ENCODE measurements at regions not wholly inside any gene's neighbourhood (a gene's known extent, or its start where the extent isn't known, plus 50 kb on each side); places are given as distances from the start of the nearest gene placed in this dataset.

- no peak for DNase-seq (ENCODE audit: low read depth in 2 of 2)
Observed at GRCh38 chr1:224846119-224846907, 83.2 kb upstream of the DNAH14 start.

DNA sequence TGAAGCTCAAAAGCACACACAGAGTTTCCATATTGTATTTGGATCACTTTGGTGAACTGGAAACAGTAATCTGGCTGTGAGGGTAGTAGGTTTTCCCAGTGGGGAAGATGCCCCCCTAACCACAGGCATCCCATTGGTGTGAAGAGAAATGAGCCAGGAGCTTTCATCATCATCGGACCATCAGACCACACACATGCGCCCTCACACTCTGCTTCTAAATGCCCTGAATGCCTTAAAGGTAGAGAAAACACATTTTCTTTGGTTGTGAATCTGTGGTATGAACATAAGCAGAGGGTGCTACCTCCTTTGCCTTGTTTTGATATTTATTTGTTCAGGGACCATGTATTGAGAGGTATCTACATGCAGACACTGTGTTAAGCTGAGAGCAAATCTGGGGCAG is 79.0 kb upstream of the DNAH14 start:
- DNase-seq (ENCODE audit: low read depth in 2 of 2): no peak

DNA sequence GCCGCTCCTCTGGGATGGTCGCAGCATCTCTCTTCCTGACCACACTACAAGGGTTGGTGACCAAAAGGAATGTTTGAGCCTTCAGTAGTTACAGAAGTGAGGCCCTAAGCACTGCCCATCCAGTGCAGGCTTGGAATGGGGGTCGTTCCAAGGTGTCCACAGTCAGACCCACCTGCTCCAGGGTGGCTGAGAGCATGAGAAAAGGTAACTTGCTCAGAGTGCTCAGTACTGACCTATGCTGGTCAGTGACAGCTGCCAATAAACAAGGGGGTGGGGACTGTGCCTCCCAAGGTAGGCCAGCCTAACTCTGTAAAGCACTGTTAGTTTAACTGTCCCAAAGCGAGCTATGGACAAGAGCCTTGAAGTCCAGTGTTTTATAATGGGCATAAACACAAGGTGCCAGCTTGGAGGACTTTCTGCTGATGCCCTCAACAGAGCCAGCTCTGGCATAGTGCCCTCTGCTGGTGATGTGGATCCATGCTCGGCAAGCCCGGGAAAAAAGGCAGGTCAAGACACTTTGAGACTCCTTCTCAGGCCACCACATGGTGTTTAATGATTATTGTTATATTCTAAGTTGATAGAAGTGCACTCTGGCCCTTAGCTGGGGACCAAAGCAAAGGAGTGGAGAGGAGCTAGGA is 78.1 kb upstream of the DNAH14 start:
- peak in 1 of 2 donors; percentile 15 for DNase-seq (ENCODE audit: low read depth in 2 of 2)

GRCh38 chr1:224851848-224852261 is 77.6 kb upstream of the DNAH14 start:
- DNase-seq (ENCODE audit: low read depth in 2 of 2): no peak

DNA sequence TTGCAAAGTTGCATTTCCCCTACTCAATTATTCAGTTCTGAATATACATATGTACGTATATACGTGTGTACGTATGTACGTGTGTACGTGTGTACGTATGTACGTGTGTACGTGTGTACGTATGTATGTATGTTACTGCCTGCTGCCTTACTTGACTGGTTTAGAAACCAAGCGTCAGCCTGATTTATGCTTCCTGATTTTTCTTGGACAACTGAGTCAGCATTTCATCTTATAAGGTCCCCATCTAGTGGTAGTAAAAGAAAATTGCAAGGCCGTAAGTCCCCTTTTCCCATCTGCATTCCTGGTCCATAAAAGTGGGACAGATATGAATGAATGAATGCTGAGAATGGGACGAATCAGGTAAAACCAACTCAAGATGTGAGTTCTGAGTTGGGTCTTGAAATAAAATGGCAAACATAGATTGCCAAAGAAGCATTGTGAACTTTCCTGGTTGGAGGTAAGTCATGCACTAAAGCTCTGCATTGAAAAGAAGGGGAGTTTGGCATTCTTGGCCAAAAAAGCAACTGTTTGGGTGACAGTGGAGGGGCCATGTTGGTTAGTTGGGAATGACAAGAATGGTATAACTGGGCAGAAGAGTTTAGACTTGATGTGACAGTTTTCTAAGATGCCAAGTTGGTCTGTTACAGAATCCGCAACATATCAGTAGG is 76.4 kb upstream of the DNAH14 start:
- no peak for DNase-seq (ENCODE audit: low read depth in 2 of 2)

GRCh38 chr1:224856973-224857372 is 72.5 kb upstream of the DNAH14 start:
- no peak for DNase-seq (ENCODE audit: low read depth in 2 of 2)

DNA sequence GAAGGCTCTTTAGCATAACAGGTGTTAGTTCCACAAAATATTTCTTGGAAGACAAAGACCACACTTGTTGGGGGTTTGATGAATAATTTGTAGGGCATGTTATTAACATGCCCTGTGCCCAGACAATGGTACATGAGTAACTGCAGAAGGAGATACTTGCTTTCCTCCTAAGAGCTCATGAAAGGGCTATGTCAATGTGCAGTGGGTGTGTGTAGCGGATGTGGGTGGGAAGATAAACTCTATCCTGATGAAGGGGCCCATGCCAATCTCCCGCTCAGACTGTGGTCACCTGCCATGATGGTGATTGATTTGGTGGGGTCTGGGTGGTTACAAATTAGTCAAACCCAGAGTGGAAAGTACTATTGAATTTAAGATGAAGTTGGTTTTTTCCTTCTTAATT is 69.8 kb upstream of the DNAH14 start:
- DNase-seq (ENCODE audit: low read depth in 2 of 2): no peak

DNA sequence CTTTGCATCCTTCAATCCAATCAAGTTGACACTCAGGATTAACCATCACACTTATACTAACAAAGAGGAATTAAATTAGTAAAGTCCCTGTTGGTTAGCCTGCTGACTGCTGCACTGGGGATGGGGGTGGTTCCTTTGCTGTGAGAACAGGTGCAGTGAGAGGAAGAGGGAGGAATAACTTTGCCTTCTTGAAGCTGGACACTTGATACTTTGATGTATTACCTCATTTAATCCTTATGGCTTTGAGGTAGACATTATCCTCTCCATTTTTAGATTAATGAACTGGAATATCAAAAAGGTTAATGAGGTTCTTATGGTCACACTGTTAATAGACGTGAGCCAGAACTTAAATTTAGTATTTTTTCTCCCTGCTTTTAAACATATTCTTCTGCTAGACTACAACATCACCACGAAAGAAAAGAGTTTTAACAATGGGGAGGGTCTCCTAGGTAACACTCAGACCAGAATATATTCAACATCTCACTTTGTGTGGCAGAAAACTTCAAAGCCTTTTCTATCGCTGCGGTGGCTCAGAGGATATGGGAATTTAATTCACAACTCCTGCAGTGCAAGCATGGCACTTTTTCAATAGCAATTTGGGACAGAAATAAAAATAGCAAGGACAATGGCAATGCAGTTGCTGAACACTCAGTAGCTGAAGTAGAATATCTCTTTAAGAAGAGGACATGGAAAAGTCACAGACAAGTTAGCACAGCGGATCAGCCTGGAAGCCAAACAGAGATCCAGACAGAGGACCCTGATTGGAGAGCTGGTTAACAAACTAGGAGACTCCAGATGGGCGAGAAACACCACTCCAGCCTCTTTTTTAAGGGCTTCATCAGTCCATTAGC is 68.8 kb upstream of the DNAH14 start:
- no peak for DNase-seq (ENCODE audit: low read depth in 2 of 2)

- DNase-seq (ENCODE audit: low read depth in 2 of 2): no peak
Observed at GRCh38 chr1:224861339-224861716, 68.1 kb upstream of the DNAH14 start.

DNA sequence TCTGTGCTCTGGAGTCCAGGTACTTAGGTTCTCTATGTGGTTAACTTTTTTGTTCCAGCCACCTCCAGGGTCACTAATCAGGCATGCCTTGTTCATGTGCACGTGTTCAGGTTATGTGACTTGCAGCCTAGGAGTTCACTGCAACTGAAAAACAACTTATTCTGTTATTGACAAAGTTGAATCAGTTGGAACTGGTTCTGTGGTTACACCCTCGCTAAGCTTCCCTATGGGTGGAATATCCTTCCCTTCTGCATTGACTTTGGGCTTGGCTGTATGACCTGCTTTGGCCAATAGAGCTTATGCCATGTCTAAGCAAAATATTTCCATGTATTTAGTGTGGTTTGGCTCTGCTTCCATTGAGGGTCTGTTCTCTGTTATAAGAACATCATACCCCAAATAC is 66.0 kb upstream of the DNAH14 start:
- DNase-seq (ENCODE audit: low read depth in 2 of 2): no peak

- no peak for DNase-seq (ENCODE audit: low read depth in 2 of 2)
Observed at GRCh38 chr1:224864006-224864405, 65.5 kb upstream of the DNAH14 start.

DNA sequence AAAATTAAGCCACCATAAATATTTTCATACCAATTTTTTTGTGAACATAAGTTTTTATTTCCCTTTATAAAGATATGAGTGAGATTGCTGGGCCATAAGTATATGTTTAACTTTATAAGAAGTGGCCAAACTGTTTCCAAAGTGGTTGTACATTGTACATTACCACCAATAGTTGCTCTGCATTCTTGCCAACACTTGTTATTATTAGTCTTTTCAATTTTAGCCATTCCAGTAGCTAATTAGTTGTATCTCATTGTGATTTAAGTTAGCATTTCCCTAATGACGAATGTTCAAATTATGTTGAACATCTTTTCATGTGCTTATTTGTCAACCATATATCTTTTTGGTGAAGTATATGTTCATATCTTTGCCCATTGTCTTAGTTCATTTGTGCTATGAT is 64.0 kb upstream of the DNAH14 start:
- DNase-seq (ENCODE audit: low read depth in 2 of 2): no peak

DNA sequence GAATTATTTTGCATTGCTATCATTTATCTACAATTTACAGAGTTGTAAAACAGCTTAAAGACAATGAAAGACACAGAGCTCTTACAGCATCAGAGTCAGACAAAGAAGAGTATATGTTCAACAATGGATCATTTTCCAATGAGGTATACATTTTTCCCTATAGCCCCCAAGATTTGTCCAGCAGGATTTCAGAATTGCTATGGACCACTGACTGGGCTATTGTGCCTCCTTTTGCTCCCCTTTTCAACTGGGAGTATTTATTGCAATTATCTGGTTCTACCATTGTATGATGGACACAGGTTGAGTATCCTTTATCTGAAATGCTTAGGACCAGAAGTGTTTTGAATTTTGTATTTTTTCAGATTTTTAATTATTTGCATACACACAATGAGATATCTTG is 62.5 kb upstream of the DNAH14 start:
- DNase-seq (ENCODE audit: low read depth in 2 of 2): no peak

DNA sequence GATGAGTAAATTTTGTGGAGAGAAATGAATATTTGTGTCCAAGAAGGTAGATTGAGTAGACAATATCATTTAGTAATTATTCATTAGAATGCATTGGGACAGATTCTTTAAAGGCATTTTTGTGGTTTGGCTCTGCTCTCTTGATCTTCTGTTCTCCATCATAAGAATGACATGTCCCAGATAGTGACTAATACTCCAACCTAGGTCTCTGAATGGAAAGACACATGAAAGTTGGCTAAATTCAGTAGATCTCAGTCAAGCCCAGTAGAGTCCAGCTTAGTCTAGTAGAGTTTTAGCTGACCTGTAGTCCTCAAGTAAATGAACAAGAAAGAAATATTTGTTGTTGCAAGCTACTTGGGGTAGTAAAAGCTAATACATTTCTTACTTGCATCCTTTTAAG is 61.8 kb upstream of the DNAH14 start:
- DNase-seq (ENCODE audit: low read depth in 2 of 2): no peak

GRCh38 chr1:224872832-224873433 is 56.5 kb upstream of the DNAH14 start:
- no peak for DNase-seq (ENCODE audit: low read depth in 2 of 2)

DNA sequence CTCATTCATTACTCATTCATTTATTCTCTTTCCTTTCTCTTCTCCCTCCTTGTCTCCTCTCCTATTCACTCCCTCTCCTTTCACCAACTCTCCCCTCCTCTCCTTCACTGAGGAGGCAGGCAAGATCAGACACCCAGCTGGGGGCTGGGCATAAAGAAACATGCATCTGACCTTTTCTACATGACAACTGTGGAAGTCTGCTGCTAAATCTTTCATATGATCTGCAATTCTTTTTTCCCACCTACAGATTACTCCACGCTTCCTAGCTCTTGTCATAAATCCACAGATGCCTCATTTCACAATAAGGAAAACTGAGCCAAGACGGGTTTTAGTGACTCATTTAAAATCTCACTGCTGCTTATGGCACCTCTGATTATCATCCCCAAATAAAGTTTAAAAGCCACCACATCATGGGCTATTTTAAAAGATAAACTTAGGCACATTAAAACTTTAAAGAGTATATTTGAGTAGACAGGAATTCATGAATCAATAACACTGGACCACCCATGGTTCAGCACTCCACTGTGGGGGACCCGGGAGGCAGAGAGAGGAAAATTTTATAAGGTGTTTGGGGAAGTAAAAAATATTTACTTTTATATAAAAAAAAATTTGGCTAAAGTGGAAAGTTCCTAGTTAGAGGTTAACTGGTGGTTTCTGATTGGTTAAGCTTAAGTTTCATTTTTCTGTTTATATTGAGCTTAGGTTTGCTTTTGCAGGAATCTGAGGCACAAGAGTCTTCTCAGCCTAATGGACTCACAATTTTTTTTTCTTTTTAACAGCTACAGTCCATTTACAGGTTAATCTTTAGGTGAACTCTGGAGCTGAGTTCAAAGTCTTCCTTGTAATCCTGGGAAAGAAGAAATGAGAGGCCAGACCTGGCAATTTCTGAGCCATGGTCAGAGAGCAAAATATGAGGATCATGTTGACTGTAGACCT is 55.8 kb upstream of the DNAH14 start:
- DNase-seq (ENCODE audit: low read depth in 2 of 2): no peak

- DNase-seq (ENCODE audit: low read depth in 2 of 2): no peak
Observed at GRCh38 chr1:224874775-224875174, 54.7 kb upstream of the DNAH14 start.

DNA sequence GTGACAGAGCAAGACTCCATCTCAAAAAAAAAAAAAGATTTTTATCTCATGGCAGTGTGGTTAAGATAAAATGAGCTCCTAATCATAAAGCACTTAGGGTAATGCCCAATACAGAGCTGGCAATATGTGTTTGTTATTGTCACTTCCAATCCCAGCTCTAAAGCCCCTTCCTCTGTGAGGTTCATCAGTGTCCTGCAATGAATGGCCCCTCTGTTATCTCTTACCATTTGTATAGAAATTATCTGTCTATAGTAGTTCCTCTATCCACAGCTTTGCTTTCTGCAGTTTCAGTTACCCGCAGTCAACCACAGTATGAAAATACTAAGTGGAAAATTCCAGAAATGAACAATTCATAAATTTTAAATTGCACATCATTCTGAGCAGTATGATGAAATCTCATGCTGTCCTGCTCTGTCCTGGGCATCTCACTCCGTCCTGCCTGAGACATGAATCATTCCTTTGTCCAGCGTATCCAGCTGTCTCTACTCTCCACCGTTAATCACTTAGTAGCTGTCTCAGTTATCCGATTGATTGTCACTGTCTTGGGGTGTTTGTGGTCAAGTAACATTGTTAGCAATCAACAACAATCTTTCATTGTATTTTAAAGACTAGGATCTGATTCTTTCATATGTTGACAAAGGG is 50.2 kb upstream of the DNAH14 start:
- no peak for DNase-seq (ENCODE audit: low read depth in 2 of 2)

Data from activated CD8-positive, alpha-beta memory T cell treated with anti-CD3 and anti-CD28 coated beads for 4 hours (primary cell).